RKO (cell line): ENCODE measurements at regions not wholly inside any gene's neighbourhood (a gene's known extent, or its start where the extent isn't known, plus 50 kb on each side); places are given as distances from the start of the nearest gene placed in this dataset.

ENCODE experiments used
- DNase-seq: peaks from one replicate; pipeline ENCODE4 v3.0.0-alpha.2; 2016; ENCODE audit warnings: low spot score

DNA sequence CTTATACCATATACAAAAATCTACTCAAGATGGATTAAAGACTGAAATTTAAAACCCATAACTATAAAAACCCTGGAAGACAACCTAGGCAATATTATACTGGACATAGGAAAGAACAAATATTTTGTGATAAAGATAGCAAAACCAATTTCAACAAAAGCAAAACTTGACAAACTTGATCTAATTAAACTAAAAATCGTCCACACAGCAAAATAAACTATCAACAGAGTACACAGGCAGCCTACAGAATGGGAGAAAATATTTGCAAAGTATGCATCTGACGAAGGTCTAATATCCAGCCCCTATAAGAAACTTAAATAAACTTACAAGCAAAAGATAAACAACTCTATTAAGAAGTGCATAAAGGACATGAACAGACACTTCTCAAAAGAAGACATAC lies 240.1 kb downstream of the HGF start:
- DNase-seq = no peak

DNA sequence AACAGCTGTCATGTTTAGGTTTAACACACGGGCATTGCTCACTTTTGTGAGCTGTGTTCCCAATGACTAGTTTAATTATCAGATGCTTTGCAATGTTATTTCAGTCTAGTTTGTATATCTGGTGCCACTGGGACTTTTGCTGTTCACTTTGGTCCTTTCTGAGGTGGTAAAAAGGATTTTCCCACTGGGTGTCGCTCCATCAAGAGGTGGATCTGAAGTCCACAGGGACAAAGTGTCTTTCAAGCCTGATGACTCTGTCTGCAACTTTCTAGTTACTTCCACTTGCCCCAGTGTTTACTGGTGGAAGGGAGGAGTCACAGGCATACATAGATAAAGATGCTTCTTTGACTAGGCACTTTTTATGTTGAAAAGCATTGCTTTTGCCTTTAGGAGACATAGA lies 242.2 kb downstream of the HGF start:
- peak; percentile 95 for DNase-seq

GRCh38 chr7:81526971-81527370 lies 242.9 kb downstream of the HGF start:
- DNase-seq = peak; percentile 94

DNA sequence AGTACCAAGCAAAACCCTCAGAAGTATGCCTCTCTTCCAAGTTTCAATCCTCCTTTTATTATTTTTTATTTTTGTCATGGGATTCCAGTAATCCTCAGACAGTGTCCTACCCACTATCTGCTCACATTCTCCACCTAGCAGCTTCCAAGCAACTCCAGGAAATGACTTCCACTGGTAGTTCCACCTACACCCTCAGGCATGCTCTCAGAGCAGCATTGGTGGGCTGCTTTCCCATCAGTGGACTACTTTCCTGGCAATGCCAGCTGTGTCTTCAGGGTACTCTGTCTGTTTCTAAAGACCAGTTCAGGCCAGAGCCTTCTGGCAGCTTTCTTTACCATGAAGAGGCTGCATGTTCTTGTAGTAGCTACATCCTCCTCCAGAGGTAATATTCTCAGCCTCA lies 244.0 kb downstream of the HGF start:
- DNase-seq = peak; percentile 97

GRCh38 chr7:81519886-81520285 lies 250.0 kb downstream of the HGF start:
- peak; percentile 57 for DNase-seq

- peak; percentile 85 for DNase-seq
Measured at GRCh38 chr7:81516898-81517297, 252.9 kb downstream of the HGF start.

GRCh38 chr7:81515009-81515408 lies 254.8 kb downstream of the HGF start:
- peak; percentile 99 for DNase-seq

- DNase-seq = peak; percentile 50
Measured at GRCh38 chr7:81514546-81514945, 255.3 kb downstream of the HGF start.

- no peak for DNase-seq
Measured at GRCh38 chr7:81510122-81510521, 259.7 kb downstream of the HGF start.

- DNase-seq = no peak
Measured at GRCh38 chr7:81507221-81507620, 262.6 kb downstream of the HGF start.

- DNase-seq = peak; percentile 47
Measured at GRCh38 chr7:81506609-81507008, 263.2 kb downstream of the HGF start.

GRCh38 chr7:81503771-81504170 lies 266.1 kb downstream of the HGF start:
- DNase-seq = no peak

GRCh38 chr7:81503336-81503735 lies 266.5 kb downstream of the HGF start:
- peak; percentile 79 for DNase-seq

DNA sequence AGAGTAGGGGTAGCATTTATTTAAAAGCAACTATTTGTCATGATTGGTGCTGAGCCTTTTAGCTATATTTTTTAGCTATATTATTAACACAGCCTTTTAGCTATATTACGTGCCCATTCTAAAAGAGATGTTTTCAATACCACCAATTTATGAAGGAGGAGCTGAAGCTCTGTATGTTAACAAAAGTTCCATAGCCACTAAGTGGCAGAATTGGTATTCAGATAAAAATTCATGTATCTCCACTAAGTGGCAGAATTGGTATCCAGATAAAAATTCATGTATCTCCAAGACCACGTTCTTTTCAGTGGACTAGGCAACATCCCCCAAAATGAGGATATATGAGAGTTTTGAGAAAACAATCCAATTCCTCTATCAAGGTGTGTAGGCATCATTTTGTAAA lies 268.6 kb downstream of the HGF start:
- DNase-seq = peak; percentile 83

DNA sequence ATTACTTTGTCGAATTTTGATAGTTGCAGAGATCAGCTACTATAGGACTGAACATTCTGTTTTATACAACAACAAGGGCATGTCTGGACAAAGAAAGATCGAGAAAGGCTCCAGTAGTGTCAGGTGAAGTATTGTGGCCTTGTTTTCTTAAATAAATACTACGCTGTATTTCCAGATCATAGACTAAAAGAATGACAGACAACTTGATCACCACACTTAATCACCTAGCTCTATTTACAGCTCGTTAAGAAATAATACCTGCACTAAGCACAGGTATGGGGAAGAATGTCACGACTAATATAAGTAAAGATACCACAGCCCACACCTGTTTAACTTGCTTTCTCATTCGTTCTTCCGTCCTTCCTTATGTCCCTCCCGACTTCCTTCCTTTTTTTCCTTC lies 269.2 kb downstream of the HGF start:
- no peak for DNase-seq

DNA sequence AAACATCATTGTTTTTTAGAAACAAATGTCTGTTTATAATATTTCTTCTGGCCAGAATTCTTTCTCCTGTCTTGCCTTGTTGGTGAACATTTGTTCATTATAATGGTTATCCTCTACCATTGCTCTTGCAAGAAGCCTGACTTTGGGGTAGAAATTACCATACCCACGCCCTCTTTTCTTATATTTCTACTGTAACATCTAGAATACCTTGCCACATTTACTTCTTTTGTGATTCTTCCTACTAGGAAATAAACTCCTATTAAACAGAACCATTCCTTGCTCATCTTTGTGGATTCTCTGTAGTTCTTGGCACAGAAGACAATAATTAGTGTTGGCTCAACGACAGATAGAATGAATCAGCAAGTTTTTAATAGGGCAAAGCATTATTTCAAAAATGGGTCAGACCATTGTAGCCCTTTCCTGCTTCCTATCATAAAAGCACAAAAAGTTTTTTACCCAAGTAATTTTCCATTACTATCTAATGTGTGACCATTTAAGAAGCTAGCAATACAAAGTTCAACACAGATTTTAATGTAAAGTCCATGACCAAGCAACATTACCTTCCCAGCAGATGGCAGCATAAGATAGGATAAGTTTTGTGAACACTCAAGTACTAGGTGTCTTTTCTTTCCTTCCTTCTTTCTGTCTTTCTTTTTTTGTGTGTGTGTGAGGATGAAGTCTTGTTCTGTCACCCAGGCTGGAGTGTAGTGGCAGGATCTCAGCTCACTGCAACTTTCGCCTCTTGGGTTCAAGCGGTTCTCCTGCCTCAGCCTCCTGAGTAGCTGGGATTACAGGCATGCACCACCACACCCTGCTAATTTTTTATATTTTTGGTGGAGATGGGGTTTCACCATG lies 270.4 kb downstream of the HGF start:
- DNase-seq = peak; percentile 86

DNA sequence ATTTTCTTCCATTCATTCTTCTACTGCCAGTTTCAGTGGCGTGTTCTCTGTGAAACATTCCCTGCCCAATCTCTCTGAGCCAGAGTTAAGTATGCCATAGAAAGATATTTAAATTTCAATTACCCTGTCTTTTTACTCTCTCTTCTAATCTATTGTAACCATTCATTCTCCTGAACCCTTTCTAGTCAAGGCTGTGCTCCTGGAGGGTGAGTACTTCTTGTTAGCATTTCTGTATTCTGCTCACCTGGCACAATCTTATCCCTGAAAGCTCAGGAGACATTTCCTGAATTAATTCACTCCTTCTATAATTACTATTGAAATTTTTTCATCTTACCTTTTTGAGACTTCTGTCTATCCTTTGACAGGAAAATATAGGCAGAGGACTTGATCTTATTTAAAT lies 271.7 kb downstream of the HGF start:
- DNase-seq = no peak

GRCh38 chr7:81492910-81493309 lies 276.9 kb downstream of the HGF start:
- no peak for DNase-seq

DNA sequence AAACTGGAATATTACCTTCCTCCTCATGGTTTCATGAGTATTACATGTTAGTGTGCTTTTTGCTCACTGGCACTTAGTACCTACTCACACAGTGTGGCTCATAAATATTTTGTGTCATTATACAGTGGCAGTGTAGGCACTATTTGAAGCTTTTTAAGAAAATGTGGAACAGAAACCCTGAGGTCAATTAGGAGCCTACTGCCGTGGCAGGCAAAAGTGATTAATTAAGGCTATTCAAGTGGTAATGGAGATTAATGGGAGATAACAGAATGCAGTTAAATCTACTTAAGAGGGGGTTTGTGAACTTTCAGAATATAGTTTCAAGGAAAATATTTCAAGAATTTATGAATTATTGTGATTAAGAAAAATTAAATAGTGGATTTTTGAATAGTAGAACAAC lies 277.6 kb downstream of the HGF start:
- DNase-seq = no peak

- DNase-seq = no peak
Measured at GRCh38 chr7:81491573-81491972, 278.3 kb downstream of the HGF start.

GRCh38 chr7:81488210-81488609 lies 281.6 kb downstream of the HGF start:
- no peak for DNase-seq

- DNase-seq = no peak
Measured at GRCh38 chr7:81487516-81487915, 282.3 kb downstream of the HGF start.

DNA sequence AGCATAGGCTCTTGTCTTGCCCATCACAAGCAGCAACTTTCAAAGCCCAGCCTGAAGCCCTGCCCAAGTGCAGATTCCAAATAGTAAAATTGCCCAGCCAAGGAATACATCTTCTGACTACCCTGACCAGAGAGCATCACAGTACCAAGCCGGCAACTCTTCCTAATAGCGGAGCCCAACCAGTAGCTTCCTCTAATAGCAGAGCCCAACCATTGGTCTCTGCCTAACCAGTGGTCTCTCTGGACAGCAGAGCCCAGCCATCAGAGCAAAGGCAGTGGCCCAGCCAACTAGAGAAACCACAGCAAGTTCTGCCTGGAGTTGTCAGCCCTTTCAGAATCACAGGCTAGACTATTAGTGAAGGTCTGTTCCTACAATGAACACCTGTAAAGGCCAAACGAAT lies 285.6 kb downstream of the HGF start:
- no peak for DNase-seq

GRCh38 chr7:81482600-81483186 lies 287.2 kb downstream of the HGF start:
- DNase-seq = peak; percentile 80
